GM19238 (cell line): ENCODE measurements at regions not wholly inside any gene's neighbourhood (a gene's known extent, or its start where the extent isn't known, plus 50 kb on each side); places are given as distances from the start of the nearest gene placed in this dataset.

Experiments used
- DNase-seq: peaks from one replicate; pipeline ENCODE4 v3.0.0; 2011; ENCODE audit warnings: low spot score; ENCODE audit not compliant: insufficient read length

DNA sequence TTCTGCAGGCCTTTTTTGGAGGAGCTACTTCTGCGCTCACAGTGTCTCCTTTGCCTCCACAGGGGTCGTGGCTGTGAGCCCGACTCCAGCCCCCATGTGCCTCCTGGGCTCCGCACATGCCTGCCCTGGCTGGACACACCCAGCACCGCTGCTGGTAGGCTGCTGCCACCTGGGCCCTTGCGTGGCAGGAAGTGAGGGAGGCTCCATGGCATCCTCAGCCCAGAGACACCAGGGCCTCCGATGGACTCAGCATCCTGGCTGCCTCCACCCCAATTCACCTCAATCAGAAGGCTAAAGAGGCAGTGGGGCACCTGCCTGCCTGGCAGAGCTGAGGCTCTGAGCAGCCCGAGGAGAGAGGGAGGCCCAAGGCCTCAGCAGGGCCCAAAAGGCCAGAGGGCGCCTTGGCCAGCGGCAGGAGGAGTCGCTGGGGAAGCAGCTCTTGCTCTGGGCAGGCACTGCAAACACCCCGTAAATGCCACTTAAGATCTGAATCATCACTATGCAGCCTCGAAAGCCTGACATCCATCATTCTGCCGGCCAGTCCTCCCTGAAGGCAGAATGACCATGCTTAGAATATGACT is 68.3 kb upstream of the OTOS start:
- no peak for DNase-seq

DNA sequence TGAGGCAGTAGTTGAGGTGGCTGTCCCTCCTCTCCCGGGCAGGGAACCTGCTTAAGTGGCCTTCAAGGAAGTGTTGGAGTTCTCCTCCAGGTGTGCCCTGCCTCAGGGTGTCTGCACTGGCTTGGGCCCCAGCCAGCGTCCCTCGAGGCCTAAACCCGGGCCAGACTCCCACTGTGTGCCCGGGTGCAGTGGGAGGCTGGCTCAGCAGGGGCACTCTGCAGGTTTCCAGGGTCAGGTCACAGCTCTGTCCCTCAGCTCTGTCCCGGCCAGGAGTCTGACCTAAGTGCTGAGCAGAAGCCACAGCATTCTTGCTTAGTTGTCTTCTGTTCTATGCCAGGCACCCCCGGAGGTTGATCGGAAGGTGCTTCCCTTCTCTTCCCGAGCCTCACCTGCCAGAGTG is 69.0 kb upstream of the OTOS start:
- no peak for DNase-seq

DNA sequence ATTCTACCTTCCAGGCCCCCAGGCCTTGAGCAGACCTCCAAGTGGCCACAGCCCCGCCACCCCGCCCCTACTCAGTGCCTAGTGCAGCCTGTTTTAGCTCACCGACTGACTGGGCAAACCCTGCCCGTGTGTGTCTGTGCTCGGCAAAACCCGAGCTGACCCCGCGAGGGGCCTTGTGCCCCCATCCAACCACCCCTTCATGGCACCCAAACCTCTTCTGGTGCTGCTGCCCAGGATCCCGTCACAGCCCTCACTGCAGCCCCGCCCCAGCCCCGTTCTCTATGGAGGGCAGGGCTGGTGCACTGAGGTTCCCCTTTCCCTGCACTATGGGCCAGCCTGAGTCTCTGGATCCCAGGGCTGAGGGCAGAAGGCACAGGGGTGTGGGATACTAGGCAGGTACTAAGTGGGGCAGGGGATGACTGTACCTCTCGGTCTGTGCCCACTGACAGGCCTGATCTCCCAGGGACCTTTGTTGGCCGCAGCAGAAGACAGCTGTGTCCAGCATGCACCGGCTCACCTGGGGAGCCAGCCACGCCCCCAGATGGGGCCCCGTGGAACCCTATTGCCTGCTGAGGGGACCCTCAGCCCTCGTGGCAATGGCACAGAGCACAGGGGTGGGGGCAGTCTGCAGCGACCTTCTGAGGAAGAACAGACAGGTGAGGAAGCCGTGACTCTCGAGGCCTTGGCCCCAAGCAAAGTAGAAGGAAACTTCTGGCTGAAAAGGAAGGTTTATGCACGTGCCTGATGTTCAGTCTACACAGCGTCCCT is 69.9 kb upstream of the OTOS start:
- no peak for DNase-seq

DNA sequence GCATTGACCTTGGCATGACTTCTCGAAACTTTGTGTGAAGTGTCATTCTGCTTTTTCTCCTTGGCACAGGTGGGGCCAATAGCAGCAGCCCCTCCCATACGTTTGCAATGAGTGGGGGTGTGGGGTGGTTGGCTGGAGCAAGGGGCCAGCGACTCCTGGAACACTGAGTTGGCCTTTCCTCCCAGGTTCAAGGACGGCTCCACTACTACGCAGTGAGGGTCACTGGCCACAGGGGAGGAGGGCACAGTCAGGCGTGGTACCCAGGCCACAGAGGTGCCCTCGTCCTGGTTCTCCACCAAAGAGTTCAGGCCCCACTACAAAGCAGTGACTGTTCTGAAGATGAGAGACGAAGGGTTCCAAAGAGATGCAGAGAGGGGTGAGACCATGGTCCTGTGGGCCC is 70.6 kb upstream of the OTOS start:
- no peak for DNase-seq

DNA sequence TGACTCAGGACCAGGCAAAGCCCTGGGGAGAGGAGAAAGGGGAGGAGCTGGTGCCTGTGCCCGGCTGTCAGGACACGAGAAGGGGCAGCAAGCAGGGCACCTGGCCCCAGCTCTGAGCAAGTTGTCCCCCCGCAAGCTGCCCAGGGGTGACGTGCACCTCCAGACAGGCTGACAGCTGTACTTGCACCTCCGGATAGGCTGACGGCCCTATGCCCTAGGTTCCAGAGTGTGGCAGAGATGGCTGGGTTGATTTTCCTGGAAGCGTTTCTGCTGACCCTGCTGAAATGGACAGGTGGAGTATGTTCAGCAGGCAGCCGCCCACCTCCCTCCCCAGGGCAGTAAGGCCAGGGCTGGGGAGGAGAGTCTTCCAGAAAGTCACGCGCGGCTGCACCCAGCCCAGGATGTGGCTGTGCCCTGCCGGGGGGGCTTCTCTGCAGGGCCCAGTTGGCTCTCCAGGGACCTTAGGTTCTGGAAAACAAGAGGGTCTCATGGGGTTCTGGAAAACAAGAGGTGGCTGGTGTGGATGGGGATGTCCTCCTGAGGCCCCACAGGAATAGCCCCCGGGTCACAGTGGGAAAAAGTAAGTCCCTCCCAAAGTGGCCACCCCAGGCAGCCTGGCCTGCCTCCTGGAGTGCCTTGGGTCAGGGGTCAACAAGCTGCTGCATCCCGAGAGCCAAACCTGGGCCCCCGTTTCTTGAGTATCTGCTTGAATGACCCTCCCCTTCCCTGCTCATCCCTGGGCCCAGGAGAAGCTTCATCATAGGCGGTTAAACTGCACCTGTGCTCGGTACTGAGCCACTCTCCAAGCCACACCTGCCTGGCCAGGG is 71.4 kb upstream of the OTOS start:
- no peak for DNase-seq

DNA sequence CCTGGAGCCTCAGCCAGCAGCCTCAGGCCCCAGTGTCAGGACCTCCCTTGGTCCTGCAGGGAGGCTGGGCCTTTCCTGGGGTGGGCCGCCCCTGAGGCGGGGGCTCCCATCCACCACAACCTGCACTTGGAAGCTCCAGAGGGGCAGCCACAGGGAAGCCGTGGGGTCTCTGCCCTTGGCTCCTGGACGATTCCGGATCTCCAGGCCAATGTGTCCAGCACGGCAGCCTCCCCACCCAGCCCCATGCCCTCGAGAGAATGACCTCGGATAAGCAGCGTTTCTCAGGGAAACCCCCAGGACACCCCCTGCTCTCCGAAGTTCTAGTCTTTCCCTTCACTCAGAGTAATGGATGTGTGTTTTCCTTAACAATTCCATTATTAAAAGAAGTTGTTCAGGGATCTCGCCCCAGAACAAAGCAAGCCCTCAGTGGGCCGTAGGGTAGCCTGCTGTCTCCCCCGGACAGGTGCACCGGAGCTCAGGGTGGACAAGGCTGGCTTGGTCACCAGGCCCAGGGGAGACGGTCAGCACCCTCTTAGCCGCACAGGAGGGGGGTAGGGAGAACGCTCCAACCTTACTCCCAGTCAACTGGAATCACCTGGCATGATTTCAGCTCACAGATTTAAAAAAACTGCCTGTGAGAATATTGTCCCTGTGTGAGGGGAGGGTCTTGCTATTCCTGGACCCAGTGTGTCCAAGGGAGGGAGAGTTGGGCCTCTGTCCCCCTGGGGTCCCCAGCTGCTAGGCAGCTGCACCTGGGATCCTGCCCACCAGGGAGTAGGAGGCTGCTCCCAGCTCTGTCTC is 72.2 kb upstream of the OTOS start:
- DNase-seq: no peak

DNA sequence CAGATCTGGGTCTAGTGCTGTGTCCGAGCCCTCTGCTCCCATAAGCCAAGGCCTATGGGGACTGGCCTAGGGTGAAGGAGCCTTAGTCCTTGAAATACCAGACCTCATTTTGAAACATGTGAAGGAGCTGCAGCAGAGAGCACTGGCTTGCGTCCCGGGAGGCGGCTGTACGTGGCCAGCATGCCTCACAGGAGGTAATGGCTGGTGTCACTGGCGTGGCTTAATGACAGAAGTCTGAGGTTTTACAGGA is 72.7 kb upstream of the OTOS start:
- DNase-seq: no peak

DNA sequence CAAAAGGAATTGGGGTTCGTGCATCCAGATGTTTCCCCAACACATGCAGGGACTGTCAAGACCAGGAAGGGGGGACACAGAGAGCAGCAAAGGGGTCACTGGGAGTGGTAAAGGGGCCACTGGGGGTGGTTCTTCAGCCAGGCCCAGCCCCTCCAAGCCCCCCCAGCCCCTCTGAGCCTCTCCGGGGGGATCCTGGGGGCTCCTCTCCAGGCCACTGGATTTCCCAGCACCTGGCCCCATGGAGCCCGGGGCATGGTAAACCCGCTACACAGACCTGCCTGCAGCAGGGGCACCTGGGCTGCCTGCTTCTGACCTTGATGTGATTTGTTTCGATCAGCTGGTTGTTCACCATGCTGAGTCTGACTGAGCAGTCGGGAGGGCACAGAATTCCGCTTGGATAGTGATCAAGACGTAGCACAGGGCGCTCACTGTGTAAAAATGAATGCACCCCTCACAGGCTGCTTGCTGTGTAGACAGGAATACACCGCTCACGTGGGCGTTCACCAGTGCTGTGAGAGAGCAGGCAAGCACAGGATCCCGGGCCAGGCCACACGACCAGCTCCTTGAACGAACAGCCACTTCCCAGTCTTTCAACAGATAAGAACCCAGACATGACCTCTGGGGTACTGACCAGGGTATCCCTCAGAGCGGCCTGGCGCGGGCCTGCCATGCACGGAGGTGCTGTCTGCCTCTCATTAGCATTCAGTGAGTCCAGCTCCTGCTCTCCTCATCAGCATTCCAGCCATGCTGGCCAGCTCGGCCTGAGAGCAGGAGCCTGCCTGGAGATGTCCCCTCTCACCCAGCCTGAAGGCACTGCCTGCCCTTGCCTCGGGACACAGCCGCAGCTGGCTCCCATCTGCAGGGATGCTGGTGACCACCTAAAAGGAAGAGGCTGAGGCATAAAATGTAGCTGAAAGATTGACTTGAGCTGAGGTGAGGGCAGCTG is 73.3 kb upstream of the OTOS start:
- DNase-seq: no peak

DNA sequence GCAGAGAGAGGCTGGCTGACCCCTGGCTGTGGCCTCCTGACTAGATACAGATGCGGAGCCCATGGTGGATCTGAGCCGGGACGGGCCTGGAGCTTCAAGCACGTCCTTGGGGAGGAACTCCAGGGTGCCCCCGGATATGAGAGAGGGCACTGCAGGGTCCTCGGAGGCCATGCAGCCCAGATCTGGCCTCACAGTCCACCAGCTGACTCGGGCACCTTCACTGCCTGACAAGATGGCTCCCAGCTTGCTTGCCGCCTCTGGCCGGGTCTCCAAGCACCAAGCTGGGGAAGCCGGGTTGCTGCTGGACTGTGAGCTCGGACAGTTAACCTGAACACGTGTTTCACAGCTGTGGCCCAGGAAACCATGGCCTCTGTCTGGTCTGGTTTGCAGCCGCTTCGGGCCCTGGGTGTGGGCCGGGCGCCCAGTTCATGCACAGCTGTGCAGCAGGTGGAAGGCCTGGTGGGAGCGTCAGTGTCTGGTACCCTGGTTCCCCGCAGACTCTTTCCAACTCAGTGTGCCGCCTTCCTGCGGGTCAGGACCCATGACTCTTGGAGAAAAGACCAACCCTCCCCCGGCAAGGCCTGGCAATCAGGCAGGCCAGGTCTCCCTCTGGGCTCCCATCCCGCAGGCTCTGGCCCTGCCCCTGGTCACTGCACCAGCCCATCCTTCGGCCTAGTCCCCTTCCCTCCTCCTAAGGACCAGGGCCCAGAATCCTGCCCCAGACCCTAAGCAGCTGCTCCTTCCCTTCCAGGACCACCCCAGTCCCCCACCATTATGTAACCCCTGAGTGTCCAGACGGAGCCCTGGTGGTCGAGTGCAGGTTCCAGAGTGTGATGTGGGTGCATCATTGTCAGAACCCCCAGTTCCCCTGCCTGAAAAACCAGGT is 74.6 kb upstream of the OTOS start:
- no peak for DNase-seq

DNA sequence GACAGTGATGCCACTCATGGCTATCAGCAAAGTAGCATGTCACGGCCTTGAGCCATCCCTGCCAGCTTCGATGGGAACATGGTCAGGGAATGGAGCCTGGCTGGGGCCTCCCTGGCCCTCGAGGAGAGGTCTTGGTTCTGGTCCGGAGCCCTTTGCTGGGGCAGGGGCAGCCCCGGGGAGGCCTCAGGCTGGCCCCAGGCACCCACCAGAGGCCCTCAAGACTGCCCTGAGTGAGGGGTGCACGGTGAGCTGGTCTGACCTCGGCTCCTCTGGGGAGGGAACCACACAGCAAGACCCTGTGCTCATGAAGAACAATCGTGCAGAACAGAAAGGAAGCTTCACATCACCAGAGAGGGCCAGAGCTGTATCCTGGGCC is 75.2 kb upstream of the OTOS start:
- no peak for DNase-seq

DNA sequence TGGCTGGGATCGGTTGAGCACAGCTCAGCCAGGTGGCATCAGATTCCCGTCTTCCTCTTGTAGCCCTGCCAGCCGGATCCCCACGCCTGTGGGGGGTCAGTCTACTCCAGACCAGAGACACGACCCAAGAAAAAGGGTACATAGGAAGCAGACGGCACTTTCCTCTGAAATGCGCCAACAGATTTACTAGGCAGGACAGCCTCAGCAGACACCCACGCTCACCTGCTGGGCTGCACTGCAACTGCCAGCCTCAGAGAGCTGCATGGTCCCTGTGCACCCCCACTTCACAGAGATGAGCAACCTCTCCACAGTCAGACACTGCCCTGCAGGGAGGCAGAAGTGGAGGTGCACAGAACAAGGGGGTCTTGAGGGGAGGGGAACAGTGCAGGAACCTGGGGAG is 75.7 kb upstream of the OTOS start:
- DNase-seq: no peak

DNA sequence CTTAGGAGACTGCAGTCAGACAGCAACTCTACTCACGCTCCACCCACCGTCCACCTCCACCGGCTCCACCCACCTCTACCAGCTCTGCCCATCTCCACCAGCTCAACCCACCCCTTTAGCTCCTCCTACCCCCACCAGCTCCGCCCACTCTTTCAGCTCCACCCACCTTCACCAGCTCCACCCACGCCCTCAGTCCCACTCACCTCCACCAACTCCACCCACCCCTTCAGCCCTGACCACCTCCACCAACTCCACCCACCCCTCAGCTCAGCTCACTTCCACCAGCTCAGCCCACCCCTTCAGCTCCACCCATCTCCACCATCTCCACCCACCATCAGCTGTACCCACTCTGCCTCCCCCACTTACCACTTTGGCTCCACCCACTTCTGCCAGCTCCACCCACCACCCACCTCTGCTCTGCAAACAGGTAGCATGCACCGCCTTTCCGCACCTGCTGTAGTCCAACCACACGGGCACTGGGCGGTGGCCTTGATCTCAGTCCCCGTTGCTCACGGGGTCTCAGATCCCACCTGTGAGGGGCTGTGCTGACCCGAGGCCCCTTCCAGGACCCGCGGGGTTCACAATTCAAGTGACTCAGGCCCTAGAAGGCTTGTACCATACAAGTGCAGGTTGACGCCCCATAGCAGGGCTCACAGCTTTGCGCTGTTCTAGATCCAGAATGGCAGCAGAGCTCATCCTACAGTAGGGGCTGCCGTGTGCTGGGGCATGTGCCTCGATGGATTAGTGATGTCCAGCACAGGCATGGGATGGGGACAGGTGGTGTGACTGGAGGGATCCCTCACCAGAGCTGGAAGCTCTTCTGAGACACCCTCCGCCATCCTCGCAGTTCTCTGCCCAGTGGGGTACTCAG is 77.2 kb upstream of the OTOS start:
- DNase-seq: no peak

DNA sequence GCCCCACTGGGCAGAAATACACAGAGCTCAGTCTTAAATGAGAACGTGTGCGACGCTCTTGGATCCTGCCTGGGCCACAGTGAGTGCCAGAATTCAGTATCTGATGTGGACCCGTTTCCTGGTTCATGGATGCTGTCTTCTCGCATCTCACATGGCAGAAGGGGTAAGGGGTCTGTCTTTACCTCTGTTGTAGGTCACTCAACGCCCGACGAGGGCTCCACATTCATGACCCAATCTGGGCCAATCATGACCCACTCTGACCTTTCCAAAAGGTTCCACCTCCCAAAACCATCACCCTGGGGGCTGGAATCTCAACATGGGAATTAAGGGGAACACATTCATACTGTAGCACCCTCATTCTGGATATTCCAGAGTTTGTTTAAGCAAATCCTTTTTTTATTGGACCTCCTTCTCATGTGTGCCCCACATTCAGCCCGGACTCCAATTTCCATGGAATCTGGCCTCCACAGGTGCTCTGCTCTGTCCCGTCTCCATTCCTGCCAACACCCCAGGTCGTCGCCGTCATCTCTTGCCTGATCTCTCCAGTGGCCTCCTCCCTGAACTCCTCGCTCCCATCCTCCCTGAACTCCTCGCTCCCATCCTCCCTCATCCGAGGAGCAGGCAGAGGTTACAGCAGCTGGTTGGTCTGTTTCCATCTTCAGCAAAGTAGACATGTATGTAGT is 78.9 kb upstream of the OTOS start:
- no peak for DNase-seq

DNA sequence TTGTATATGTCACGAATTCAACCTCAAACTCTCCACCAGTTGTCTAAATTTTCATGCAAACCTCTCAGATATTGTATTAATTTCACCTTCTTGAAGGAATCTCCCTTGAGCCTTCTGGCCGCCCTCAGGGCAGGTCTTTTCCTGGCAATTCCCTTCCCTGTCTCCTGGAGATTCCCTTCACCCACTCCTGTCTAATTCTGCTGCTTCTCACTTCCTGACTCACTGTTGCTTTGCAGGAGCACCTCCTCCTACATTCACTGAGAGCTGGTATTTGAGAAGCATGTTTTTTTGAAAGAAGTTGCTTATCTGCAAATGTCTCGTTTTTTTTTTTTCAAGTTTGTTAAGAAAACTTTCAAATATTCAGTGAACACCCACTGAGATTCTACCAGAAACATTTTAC is 79.9 kb upstream of the OTOS start:
- DNase-seq: no peak

DNA sequence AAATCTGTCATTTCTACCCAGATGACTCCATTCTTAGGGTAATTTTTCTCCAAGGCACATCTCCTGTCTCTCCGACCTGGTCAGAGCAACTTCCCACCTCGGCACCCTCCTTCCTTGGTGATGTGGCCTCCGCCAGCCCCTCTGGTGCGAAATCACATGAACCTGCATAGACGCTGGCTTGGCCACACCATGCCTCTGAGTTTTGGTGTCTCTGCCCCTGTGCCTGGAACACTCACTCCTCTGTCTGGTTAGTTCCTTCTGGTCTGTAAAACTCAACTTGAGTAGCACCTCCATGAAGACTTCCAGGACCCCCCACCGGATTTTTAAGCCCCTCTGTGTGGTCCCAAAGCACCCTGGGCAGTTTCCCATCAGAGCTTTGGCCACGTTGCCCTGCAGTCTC is 83.2 kb upstream of the OTOS start:
- no peak for DNase-seq

DNA sequence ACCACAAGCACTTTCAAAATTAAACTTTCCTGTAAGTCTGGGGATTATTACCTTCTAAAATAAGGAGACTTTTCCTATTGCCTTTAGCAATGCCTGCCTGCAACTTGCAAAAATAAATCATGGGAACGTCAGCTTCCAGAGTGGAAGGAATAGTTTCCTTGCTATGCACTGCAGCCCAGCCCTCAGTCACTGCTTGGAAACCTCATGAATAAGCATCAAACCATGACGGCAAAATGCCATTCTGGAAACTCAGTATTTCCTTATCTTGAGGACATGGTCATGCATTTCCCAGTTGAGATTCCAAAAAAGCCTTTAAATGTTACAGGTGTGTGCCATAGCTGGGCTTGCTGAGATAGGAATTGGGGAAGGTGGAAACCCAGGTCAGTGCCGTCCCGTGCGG is 84.2 kb upstream of the OTOS start:
- DNase-seq: no peak

DNA sequence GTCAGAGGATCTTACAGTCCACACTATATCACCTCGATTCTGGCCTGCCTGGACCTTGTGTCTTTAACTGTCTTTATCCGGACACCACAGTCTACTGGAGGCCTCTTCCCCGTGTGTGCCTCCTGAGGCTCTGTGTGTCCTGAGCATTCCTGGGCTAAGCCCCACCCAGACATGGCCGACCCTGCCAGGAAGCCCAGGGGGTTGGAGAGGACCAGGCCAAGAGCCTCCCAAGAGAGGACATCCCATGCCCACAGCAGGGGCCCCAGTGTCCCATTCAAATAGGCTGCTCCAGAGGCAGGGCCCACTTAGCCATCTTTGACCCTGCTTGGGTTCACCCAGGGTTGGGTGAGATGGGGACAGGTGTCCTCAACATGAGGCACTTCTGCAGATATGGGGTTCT is 84.7 kb upstream of the OTOS start:
- no peak for DNase-seq

DNA sequence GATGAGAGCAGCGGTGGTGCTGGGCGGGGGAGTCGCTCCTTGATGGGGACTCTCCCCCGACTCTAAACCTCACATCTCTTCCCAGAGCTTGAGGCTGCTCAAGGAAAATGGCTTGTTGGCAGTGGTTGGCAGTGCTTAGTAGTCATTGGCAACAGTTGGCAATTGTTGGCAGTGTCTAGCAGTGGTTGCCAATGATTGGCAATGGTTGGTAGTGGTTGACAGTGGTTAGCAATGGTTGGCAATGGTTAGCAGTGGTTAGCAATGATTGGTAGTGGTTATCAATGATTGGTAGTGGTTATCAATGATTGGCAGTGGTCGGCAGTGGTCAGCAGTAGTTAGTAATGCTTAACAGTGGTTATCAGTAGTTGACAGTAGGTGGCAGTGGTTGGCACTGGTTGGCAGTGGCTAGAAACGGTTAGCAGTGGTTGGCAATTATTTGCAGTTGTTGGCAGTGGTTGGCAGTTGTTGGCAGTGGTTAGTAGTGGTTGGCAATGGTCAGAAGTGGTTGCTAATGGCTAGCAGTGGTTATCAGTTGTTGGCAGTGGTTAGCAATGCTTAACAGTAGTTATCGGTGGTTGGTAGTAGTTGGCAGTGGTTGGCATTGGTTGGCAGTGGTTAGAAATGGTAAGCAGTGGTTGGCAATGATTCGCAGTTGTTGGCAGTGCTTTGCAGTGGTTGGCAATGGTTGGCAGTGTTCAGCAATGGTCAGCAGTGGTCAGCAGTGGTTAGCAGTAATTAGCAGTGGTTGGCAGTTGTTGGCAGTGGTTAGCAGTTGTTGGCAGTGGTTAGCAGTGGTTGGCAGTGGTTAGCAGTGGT is 85.4 kb upstream of the OTOS start:
- DNase-seq: no peak
